IMR-90 (cell line): ENCODE measurements at regions not wholly inside any gene's neighbourhood (a gene's known extent, or its start where the extent isn't known, plus 50 kb on each side); places are given as distances from the start of the nearest gene placed in this dataset.

Experiments
- ATAC-seq: fragments of 200-7000 bp; cut with Tn5 transposase; 2 replicates; pipeline ENCODE4 v1.9.1; 2020; ENCODE audit warnings: low read depth, mild to moderate bottlenecking, moderate library complexity
- BruUV-seq: library from RNA; stranded (reverse); fragments of 400-500 nt; replicated peaks from 2 replicates; lab custom pipeline; 2021; lab: Mats Ljungman, UMichigan
- CTCF ChIA-PET: fragments of 300-600 bp; formaldehyde crosslinking; extraction: SDS; loops from one replicate; lab custom pipeline; 2021; ENCODE audit warnings: antibody characterized with exemption; lab: Yijun Ruan, JAX
- POLR2A ChIA-PET: fragments of 300-600 bp; sonication (Branson Sonifier 250); formaldehyde crosslinking; loops from one replicate; lab custom pipeline; 2022; ENCODE audit warnings: antibody characterized with exemption; ENCODE audit not compliant: unreplicated experiment; lab: Charles Lee
- DNase-seq: peaks from one replicate; pipeline ENCODE4 v3.0.0; 2013
- H2AFZ ChIP-seq: replicated peaks from 2 replicates; pipeline ENCODE3; 2013; ENCODE audit warnings: low read length, mild to moderate bottlenecking; ENCODE audit not compliant: poor library complexity
- H2AK5ac ChIP-seq: 2 replicates; pipeline ENCODE4 v1.6.1; 2013; ENCODE audit warnings: low read depth, low read length, inconsistent platforms
- H2AK9ac ChIP-seq: replicated peaks from 2 replicates; pipeline ENCODE3; 2013; ENCODE audit warnings: mild to moderate bottlenecking, low read depth, low read length, moderate library complexity; ENCODE audit not compliant: poor library complexity
- H2BK120ac ChIP-seq: 2 replicates; pipeline ENCODE4 v1.6.1; 2013; ENCODE audit warnings: low read depth, low read length, inconsistent platforms
- H2BK15ac ChIP-seq: 3 replicates; pipeline ENCODE4 v1.6.1; 2013; ENCODE audit warnings: low read depth, low read length, inconsistent platforms
- H2BK20ac ChIP-seq: 2 replicates; pipeline ENCODE4 v1.6.1; 2013; ENCODE audit warnings: low read depth, mild to moderate bottlenecking, inconsistent platforms, low read length, moderate library complexity
- H2BK5ac ChIP-seq: 2 replicates; pipeline ENCODE4 v1.6.1; 2013; ENCODE audit warnings: mild to moderate bottlenecking, low read depth, low read length, inconsistent platforms; ENCODE audit not compliant: poor library complexity, severe bottlenecking
- H3K14ac ChIP-seq: replicated peaks from 2 replicates; pipeline ENCODE4 v1.6.1; 2013; ENCODE audit warnings: low read depth, low read length, inconsistent platforms
- H3K18ac ChIP-seq: 2 replicates; pipeline ENCODE4 v1.6.1; 2013; ENCODE audit warnings: low read depth, low read length, control low read depth
- H3K23ac ChIP-seq: 2 replicates; pipeline ENCODE4 v1.6.1; 2013; ENCODE audit warnings: low read depth, low read length, inconsistent platforms
- H3K27ac ChIP-seq: 2 replicates; pipeline ENCODE4 v1.5.1; 2013; ENCODE audit warnings: mild to moderate bottlenecking, control low read depth, low read length; ENCODE audit not compliant: insufficient read depth
- H3K27me3 ChIP-seq: 2 replicates; pipeline ENCODE4 v1.6.1; 2013; ENCODE audit warnings: low read length; ENCODE audit not compliant: control insufficient read depth, insufficient read depth
- H3K36me3 ChIP-seq: 2 replicates; pipeline ENCODE4 v1.6.1; 2013; ENCODE audit warnings: low read length, mixed read lengths; ENCODE audit not compliant: control insufficient read depth, insufficient read depth
- H3K4ac ChIP-seq: 2 replicates; pipeline ENCODE4 v1.6.1; 2013; ENCODE audit warnings: low read depth, low read length, inconsistent platforms
- H3K4me1 ChIP-seq: 2 replicates; pipeline ENCODE4 v1.6.1; 2013; ENCODE audit warnings: low read length, mixed read lengths; ENCODE audit not compliant: control insufficient read depth, insufficient read depth
- H3K4me2 ChIP-seq: 2 replicates; pipeline ENCODE4 v1.6.1; 2013; ENCODE audit warnings: low read depth, mild to moderate bottlenecking, control low read depth, low read length, moderate library complexity
- H3K4me3 ChIP-seq: 2 replicates; pipeline ENCODE4 v1.5.1; 2013; ENCODE audit warnings: low read depth, mild to moderate bottlenecking, control low read depth, low read length, moderate library complexity; ENCODE audit not compliant: insufficient read depth
- H3K56ac ChIP-seq: 2 replicates; pipeline ENCODE4 v1.6.1; 2013; ENCODE audit warnings: low read length, inconsistent platforms; ENCODE audit not compliant: insufficient read depth; ENCODE audit errors: extremely low read depth
- H3K79me1 ChIP-seq, 2 experiments: 2 replicates each; pipeline ENCODE4 v1.6.1; 2013; ENCODE audit warnings: low read length in 2 of 2, inconsistent platforms in 1 of 2, low read depth in 1 of 2
- H3K9ac ChIP-seq: 2 replicates; pipeline ENCODE4 v1.6.1; 2013; ENCODE audit warnings: low read depth, low read length, control low read depth
- H3K9me1 ChIP-seq: 2 replicates; pipeline ENCODE4 v1.6.1; 2013; ENCODE audit warnings: low read length, inconsistent platforms; ENCODE audit not compliant: insufficient read depth
- H3K9me3 ChIP-seq: 2 replicates; pipeline ENCODE4 v1.6.1; 2013; ENCODE audit warnings: low read length; ENCODE audit not compliant: control insufficient read depth, insufficient read depth
- H4K20me1 ChIP-seq: 2 replicates; pipeline ENCODE4 v1.6.1; 2013; ENCODE audit warnings: low read length, inconsistent platforms; ENCODE audit not compliant: insufficient read depth
- H4K5ac ChIP-seq: 2 replicates; pipeline ENCODE4 v1.6.1; 2013; ENCODE audit warnings: mild to moderate bottlenecking, low read depth, low read length, control low read depth
- H4K8ac ChIP-seq, 2 experiments: 2 replicates each; pipeline ENCODE4 v1.6.1; 2013; ENCODE audit warnings: low read depth in 2 of 2, low read length in 2 of 2, control low read depth in 1 of 2, inconsistent platforms in 1 of 2
- H4K91ac ChIP-seq: 2 replicates; pipeline ENCODE4 v1.6.1; 2013; ENCODE audit warnings: low read depth, low read length, inconsistent platforms; ENCODE audit not compliant: insufficient read depth
- BHLHE40 ChIP-seq: fragments of 150-350 bp; IDR thresholded peaks from 2 replicates; pipeline ENCODE4 v1.6.1; 2016; ENCODE audit warnings: mild to moderate bottlenecking, low read depth, low read length
- CEBPB ChIP-seq: IDR thresholded peaks from 2 replicates; pipeline ENCODE4 v1.6.1; 2012; ENCODE audit warnings: low read depth, low read length, improper control_type of control experiment
- CTCF ChIP-seq: conservative IDR thresholded peaks from 2 replicates; pipeline ENCODE4 v1.5.1; 2012; ENCODE audit warnings: mild to moderate bottlenecking, low read depth, low read length, improper control_type of control experiment
- ELK1 ChIP-seq: fragments of 150-350 bp; IDR thresholded peaks from 2 replicates; pipeline ENCODE4 v1.6.1; 2016; ENCODE audit warnings: low read depth, mild to moderate bottlenecking, low read length, moderate library complexity, borderline replicate concordance
- FOS ChIP-seq: fragments of 150-350 bp; IDR thresholded peaks from 2 replicates; pipeline ENCODE4 v1.6.1; 2016; ENCODE audit warnings: low read depth, low read length
- MAFK ChIP-seq: IDR thresholded peaks from 2 replicates; pipeline ENCODE4 v1.6.1; 2012; ENCODE audit warnings: low read depth, low read length, improper control_type of control experiment
- MAZ ChIP-seq: IDR thresholded peaks from 2 replicates; pipeline ENCODE4 v1.6.1; 2012; ENCODE audit warnings: low read depth, mild to moderate bottlenecking, low read length, improper control_type of control experiment, moderate library complexity, borderline replicate concordance
- NFE2L2 ChIP-seq: fragments of 150-350 bp; IDR thresholded peaks from 2 replicates; pipeline ENCODE4 v1.6.1; 2016; ENCODE audit warnings: low read depth, mild to moderate bottlenecking, low read length
- POLR2A ChIP-seq: IDR thresholded peaks from 2 replicates; pipeline ENCODE4 v1.6.1; 2012; ENCODE audit warnings: mild to moderate bottlenecking, low read depth, low read length
- RAD21 ChIP-seq: IDR thresholded peaks from 2 replicates; pipeline ENCODE4 v1.6.1; 2012; ENCODE audit warnings: low read length, improper control_type of control experiment
- RCOR1 ChIP-seq: IDR thresholded peaks from 2 replicates; pipeline ENCODE4 v1.6.1; 2012; ENCODE audit warnings: mild to moderate bottlenecking, low read length, improper control_type of control experiment; ENCODE audit not compliant: insufficient replicate concordance
- RFX5 ChIP-seq: IDR thresholded peaks from 2 replicates; pipeline ENCODE4 v1.8.0; 2012; ENCODE audit warnings: low read depth, mild to moderate bottlenecking, low read length, moderate library complexity
- SMC3 ChIP-seq: fragments of 150-350 bp; IDR thresholded peaks from 2 replicates; pipeline ENCODE4 v1.6.1; 2016; ENCODE audit warnings: low read depth, mild to moderate bottlenecking, antibody characterized with exemption, low read length, moderate library complexity
- USF2 ChIP-seq: fragments of 150-350 bp; IDR thresholded peaks from 2 replicates; pipeline ENCODE4 v1.6.1; 2017; ENCODE audit warnings: mild to moderate bottlenecking, antibody characterized with exemption, low read length, low read depth
- WGBS, 2 experiments: methylation state at CpG; one replicate each; pipeline versions ENCODE4 v1.1.5 to v1.1.7; 2013; ENCODE audit warnings: missing lambda C conversion rate in 2 of 2; ENCODE audit not compliant: insufficient read length in 1 of 2; ENCODE audit errors: extremely low coverage in 2 of 2; 5-methylcytosine and 5-hydroxymethylcytosine counted together
- dilution Hi-C: fragments of 300-500 bp; cut with HindIII; formaldehyde crosslinking; loops from one replicate; pipeline ENCODE4 v1.14.3; 2018; ENCODE audit warnings: low sequenced_read_pairs; ENCODE audit not compliant: unreplicated experiment
- in situ Hi-C: fragments of 300-500 bp; cut with MboI; formaldehyde crosslinking; loops from 3 replicates; pipeline ENCODE4 v1.14.3; 2019; ENCODE audit warnings: low sequenced_read_pairs, inconsistent platforms, mixed read lengths
- intact Hi-C: fragments of 100-400 bp; cut with micrococcal nuclease; formaldehyde crosslinking; loops from 2 replicates; pipeline ENCODE4 v1.10.0; 2022

- intact Hi-C loops, result no loop called here
- Histone ChIP-seq H2AFZ (no peak overlapping the region), H3K4ac (no peak overlapping the region), H2BK15ac (no peak overlapping the region), H3K27ac (no peak overlapping the region), H4K20me1 (no peaks in the 10 kb centered on the region), H3K4me3 (no peak overlapping the region), H3K9ac (no peak overlapping the region), H3K18ac (no peak overlapping the region), H2AK9ac (no peak overlapping the region), H3K14ac (no peak overlapping the region), H4K5ac (no peak overlapping the region), H3K56ac (no peak overlapping the region), H3K79me1 (no peaks in the 10 kb centered on the region), H3K4me1 (no peaks in the 10 kb centered on the region; the same call in 1 of the 2 replicates), H2AK5ac (no peak overlapping the region), H3K4me2 (no peak overlapping the region), H3K9me3 (no peaks in the 10 kb centered on the region), H3K27me3 (no peaks in the 10 kb centered on the region), H3K23ac (no peak overlapping the region), H3K9me1 (no peaks in the 10 kb centered on the region), H2BK5ac (no peak overlapping the region), H4K91ac (no peak overlapping the region), H4K8ac (no peak overlapping the region), H2BK20ac (no peak overlapping the region), H2BK120ac (no peak overlapping the region), H3K36me3 (no peaks in the 10 kb centered on the region)
- DNase-seq (no peak), ATAC-seq (no peak)
- BruUV-seq, result no TSS peak
- ChIA-PET POLR2A (no interaction called here), CTCF (interaction anchor here (0.7 to 1.5 kb wide), 2 partner anchors 9 to 1913 kb away, joined by 3 to 4 read pairs; no protein-coding TSS in a partner anchor)
- dilution Hi-C loops, result no loop called here
- in situ Hi-C loops, result no loop called here
- no peak for TF ChIP-seq MAZ
- TF ChIP-seq RAD21, result no peak
- TF ChIP-seq USF2, result no peak
- no peak for TF ChIP-seq RCOR1
- no peak for TF ChIP-seq ELK1
- TF ChIP-seq SMC3, result no peak
- TF ChIP-seq FOS, result no peak
- TF ChIP-seq MAFK, result no peak
- no peak for TF ChIP-seq POLR2A
- TF ChIP-seq BHLHE40, result no peak
- TF ChIP-seq CEBPB, result no peak
- TF ChIP-seq NFE2L2, result no peak
- TF ChIP-seq RFX5, result no peak
- TF ChIP-seq CTCF, result no peak
- no CpG with 5 or more reads among the region's 2 CpGs for WGBS, 2 experiments
Measured at GRCh38 chr2:57878866-57879210, 167.8 kb upstream of the VRK2 start.
